Sigmoid colon (tissue), 6 donors: ENCODE measurements at regions not wholly inside any gene's neighbourhood (a gene's known extent, or its start where the extent isn't known, plus 50 kb on each side); places are given as distances from the start of the nearest gene placed in this dataset.

Source experiments
- DNase-seq: peaks from one replicate; pipeline ENCODE4 v3.0.0-alpha.2; 2019
- H3K27ac ChIP-seq, 4 donors: fragments of 200-600 bp; sonication (generic); one replicate each; pipeline ENCODE4 v1.5.1; 2016 to 2019; ENCODE audit warnings: mild to moderate bottlenecking in 1 of 4
- H3K27me3 ChIP-seq, 3 donors: fragments of 200-600 bp; sonication (generic); one replicate each; pipeline ENCODE4 v1.5.1; 2019; ENCODE audit warnings: mild to moderate bottlenecking in 1 of 3
- H3K36me3 ChIP-seq, 4 donors: fragments of 200-600 bp; sonication (generic); one replicate each; pipeline ENCODE4 v1.5.1; 2016 to 2019
- H3K4me1 ChIP-seq, 4 donors: fragments of 200-600 bp; sonication (generic); one replicate each; pipeline ENCODE4 v1.5.1; 2017 to 2019
- H3K4me3 ChIP-seq, 4 donors: fragments of 200-600 bp; sonication (generic); one replicate each; pipeline ENCODE4 v1.5.1; 2017 to 2019; ENCODE audit warnings: mild to moderate bottlenecking in 2 of 4, moderate library complexity in 1 of 4
- H3K9me3 ChIP-seq, 4 donors: fragments of 200-600 bp in 3 of 4; sonication (generic) in 3 of 4; one replicate each; pipeline versions ENCODE4 v1.5.1 to v1.6.1; 2013 to 2019
- CTCF ChIP-seq, 4 experiments: fragments of 450-650 bp in 3 of 4; fragments of 200-600 bp in 1 of 4; IDR thresholded peaks; one replicate each; pipeline ENCODE4 v1.5.1; 2016 to 2019; ENCODE audit warnings: antibody characterized with exemption in 4 of 4, mild to moderate bottlenecking in 3 of 4, moderate library complexity in 2 of 4
- EP300 ChIP-seq, 4 donors: sonication (generic); formaldehyde crosslinking; IDR thresholded peaks; one replicate each; pipeline ENCODE4 v1.6.1; 2017; ENCODE audit warnings: antibody characterized with exemption in 4 of 4
- POLR2A ChIP-seq, 2 donors: fragments of 450-650 bp; IDR thresholded peaks; one replicate each; pipeline ENCODE4 v1.6.1; 2016; ENCODE audit warnings: antibody characterized with exemption in 2 of 2, mild to moderate bottlenecking in 2 of 2, moderate library complexity in 2 of 2
- POLR2AphosphoS5 ChIP-seq, 4 donors: sonication (generic); formaldehyde crosslinking; IDR thresholded peaks; one replicate each; pipeline ENCODE4 v1.6.1; 2017; ENCODE audit warnings: antibody characterized with exemption in 4 of 4
- WGBS, 2 donors: extraction: QIAGEN DNeasy Blood & Tissue Kit; methylation state at CpG; one replicate each; pipeline ENCODE4 v1.1.7; 2013; 5-methylcytosine and 5-hydroxymethylcytosine counted together
- intact Hi-C: fragments of 100-400 bp; cut with DNase I; formaldehyde crosslinking; loops from one replicate; pipeline ENCODE4 v1.15.1; 2023
- small RNA-seq, 3 donors: library from RNA; depleted of rRNA; stranded (forward); fragments of <200 nt; gene quantifications; one replicate each; pipeline ENCODE3, GENCODE V24; 2016
- donor health status: healthy with polysubstance abuse.
- donor health status: healthy.

DNA sequence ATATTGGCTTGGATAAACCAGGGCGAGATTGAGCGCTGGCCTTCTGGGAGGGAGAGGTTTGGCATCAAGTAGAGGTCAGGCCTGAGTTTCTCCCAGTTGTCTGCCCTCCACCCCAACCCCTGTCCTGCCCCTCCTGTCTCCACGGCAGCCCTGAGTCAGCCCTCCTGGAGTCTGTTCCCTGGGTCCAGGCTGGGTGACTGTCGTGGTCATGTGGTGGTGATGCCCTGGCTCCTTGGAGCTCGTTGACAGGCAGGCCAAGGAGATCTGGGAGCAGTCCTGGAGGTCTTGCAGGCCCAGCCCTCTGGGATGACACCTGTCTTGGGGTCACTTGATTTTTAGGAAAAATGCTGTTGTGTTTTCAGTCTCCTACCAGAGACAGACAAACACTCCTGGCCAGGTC lies 53.6 kb upstream of the PODXL start:
- Histone ChIP-seq H3K36me3 (no peaks in the 10 kb centered on the region), H3K27me3 (no peaks in the 10 kb centered on the region), H3K4me3 (no peak overlapping the region), H3K9me3 (no peaks in the 10 kb centered on the region), H3K4me1 (peaks cover 0 to 28% (median 12%) of the 10 kb centered on the region in 4 donors), H3K27ac (no peak overlapping the region)
- DNase-seq = no peak
- WGBS, 2 donors = 80 to 85% methylated on average over 5 of the region's 5 CpGs
- intact Hi-C loops = no loop called here
- TF ChIP-seq POLR2AphosphoS5 (IDR thresholded peaks at IDR 0.05) = no peak
- no peak for TF ChIP-seq POLR2A (IDR thresholded peaks at IDR 0.05)

GRCh38 chr7:131608116-131608500 lies 51.7 kb upstream of the PODXL start:
- intact Hi-C loops = no loop called here
- TF ChIP-seq POLR2AphosphoS5 (IDR thresholded peaks at IDR 0.05) (no peak), EP300 (IDR thresholded peaks at IDR 0.05) (no peak)
- Histone ChIP-seq H3K27ac (no peak overlapping the region), H3K36me3 (no peaks in the 10 kb centered on the region), H3K4me1 (peaks cover 0 to 17% (median 9%) of the 10 kb centered on the region in 4 donors), H3K27me3 (no peaks in the 10 kb centered on the region), H3K9me3 (no peaks in the 10 kb centered on the region), H3K4me3 (no peak overlapping the region)
- no peak for DNase-seq
- WGBS, 2 donors = 51 to 71% methylated on average over 5 of the region's 5 CpGs

DNA sequence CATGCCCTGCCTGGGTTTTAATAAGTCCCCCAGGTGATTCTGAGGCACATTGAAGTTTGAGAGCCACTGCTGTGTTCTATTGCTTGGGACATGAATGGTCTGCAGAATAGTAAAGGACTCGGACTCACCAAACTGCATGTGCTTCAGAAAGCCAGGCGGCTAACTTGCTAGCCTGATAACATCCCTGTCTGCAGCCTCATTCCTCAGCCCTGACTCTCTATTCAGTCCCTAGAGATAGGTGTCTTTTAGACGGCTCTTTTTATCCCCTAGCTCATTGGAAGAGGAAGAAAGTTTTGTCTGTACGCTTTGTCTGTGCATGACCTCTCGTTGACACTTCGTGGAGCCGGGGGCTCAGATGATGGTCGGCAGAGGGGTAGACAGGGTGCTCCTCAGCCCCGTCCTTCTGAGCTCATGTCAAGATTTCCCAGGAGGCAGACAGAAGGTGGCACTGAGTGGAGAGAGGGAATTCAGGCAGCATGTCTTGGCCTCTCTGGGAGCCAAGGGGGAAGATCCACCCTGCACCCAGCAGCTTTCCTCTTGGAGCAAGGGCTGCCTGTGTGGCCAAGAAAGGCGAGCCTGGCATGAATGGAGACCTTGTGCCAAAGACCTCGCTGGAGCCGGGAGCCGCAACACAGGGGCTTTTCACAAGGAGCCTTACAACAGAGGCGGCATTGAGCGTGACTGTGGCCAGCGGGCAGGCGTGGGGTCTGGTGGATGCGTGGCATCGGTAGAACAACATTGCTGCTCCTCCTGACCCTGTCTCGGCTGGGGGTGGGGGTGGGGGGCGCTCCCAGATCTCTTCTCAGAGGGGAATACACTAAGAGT lies 51.1 kb upstream of the PODXL start:
- Histone ChIP-seq H3K4me1 (peaks cover 0 to 15% (median 7%) of the 10 kb centered on the region in 4 donors), H3K9me3 (no peaks in the 10 kb centered on the region), H3K27ac (no peak overlapping the region), H3K27me3 (no peaks in the 10 kb centered on the region), H3K4me3 (no peak overlapping the region), H3K36me3 (no peaks in the 10 kb centered on the region)
- no peak for DNase-seq
- WGBS, 2 donors = 77 to 80% methylated on average over 21 of the region's 21 CpGs
- intact Hi-C loops = no loop called here
- no peak for TF ChIP-seq POLR2A (IDR thresholded peaks at IDR 0.05)
- TF ChIP-seq CTCF (IDR thresholded peaks at IDR 0.05) = no peak
- no peak for TF ChIP-seq POLR2AphosphoS5 (IDR thresholded peaks at IDR 0.05)
- TF ChIP-seq EP300 (IDR thresholded peaks at IDR 0.05) = no peak

GRCh38 chr7:131606346-131607290 lies 50.2 kb upstream of the PODXL start:
- H3K27ac ChIP-seq = peak overlapping the region in 1 of 4 donors; percentile 39
- no peak for DNase-seq
- 74% methylated on average over 11 of the region's 11 CpGs for WGBS, 2 donors
- H3K4me3 ChIP-seq = no peak overlapping the region
- no peak for TF ChIP-seq POLR2AphosphoS5 (IDR thresholded peaks at IDR 0.05)
- no peak for TF ChIP-seq CTCF (IDR thresholded peaks at IDR 0.05)
- no peak for TF ChIP-seq POLR2A (IDR thresholded peaks at IDR 0.05)
- no peaks in the 10 kb centered on the region for H3K9me3 ChIP-seq
- H3K4me1 ChIP-seq = peaks cover 0 to 15% (median 7%) of the 10 kb centered on the region in 4 donors
- H3K27me3 ChIP-seq = no peaks in the 10 kb centered on the region
- intact Hi-C loops = no loop called here
- H3K36me3 ChIP-seq = no peaks in the 10 kb centered on the region

Small RNA genes in the stretch of these regions (small RNA-seq; reads per million reads assigned to genes)
- 0 reads per million in 3 donors for gene AC009518.3
